GM18502 (cell line): ENCODE measurements at regions not wholly inside any gene's neighbourhood (a gene's known extent, or its start where the extent isn't known, plus 50 kb on each side); places are given as distances from the start of the nearest gene placed in this dataset.
"Not testable (repeated sequence)": the region's sequence is repeated elsewhere in the genome, so short reads cannot be mapped to it uniquely, and the experiment has no call there.

ENCODE experiments used
- ATAC-seq: cut with Tn5 transposase; IDR thresholded peaks from one replicate; pipeline ENCODE4 v1.9.1; 2021; ENCODE audit warnings: mild to moderate bottlenecking; ENCODE audit not compliant: unreplicated experiment, poor library complexity

- no peak for ATAC-seq
These were observed 195.5 kb upstream of the FBXL4 start for GRCh38 chr6:99143108-99143861.

GRCh38 chr6:99141906-99142305 is 194.2 kb upstream of the FBXL4 start:
- ATAC-seq = not testable (repeated sequence)

- no peak for ATAC-seq
These were observed 190.7 kb upstream of the FBXL4 start for GRCh38 chr6:99138445-99138844.

- no peak for ATAC-seq
These were observed 189.6 kb upstream of the FBXL4 start for GRCh38 chr6:99137314-99137713.

GRCh38 chr6:99136488-99136887 is 188.7 kb upstream of the FBXL4 start:
- ATAC-seq = no peak

- ATAC-seq = no peak
These were observed 184.4 kb upstream of the FBXL4 start for GRCh38 chr6:99132026-99132635.

GRCh38 chr6:99130897-99131873 is 183.4 kb upstream of the FBXL4 start:
- ATAC-seq = no peak

- ATAC-seq = no peak
These were observed 182.1 kb upstream of the FBXL4 start for GRCh38 chr6:99129835-99130234.

GRCh38 chr6:99121748-99122147 is 174.0 kb upstream of the FBXL4 start:
- no peak for ATAC-seq

- ATAC-seq = no peak
These were observed 172.9 kb upstream of the FBXL4 start for GRCh38 chr6:99120641-99121040.

- ATAC-seq = peak; percentile 73
These were observed 171.6 kb upstream of the FBXL4 start for GRCh38 chr6:99119109-99120031.

GRCh38 chr6:99114769-99115406 is 167.1 kb upstream of the FBXL4 start:
- no peak for ATAC-seq

- no peak for ATAC-seq
These were observed 163.8 kb upstream of the FBXL4 start for GRCh38 chr6:99111590-99111989.

- no peak for ATAC-seq
These were observed 162.3 kb upstream of the FBXL4 start for GRCh38 chr6:99110029-99110428.

GRCh38 chr6:99104218-99104617 is 156.5 kb upstream of the FBXL4 start:
- ATAC-seq = no peak

GRCh38 chr6:99099243-99099642 is 151.5 kb upstream of the FBXL4 start:
- no peak for ATAC-seq

- no peak for ATAC-seq
These were observed 148.4 kb upstream of the FBXL4 start for GRCh38 chr6:99096170-99096569.

- peak; percentile 45 for ATAC-seq
These were observed 145.9 kb upstream of the FBXL4 start for GRCh38 chr6:99093456-99094190.

GRCh38 chr6:99092461-99092860 is 144.7 kb upstream of the FBXL4 start:
- no peak for ATAC-seq
